SK-N-SH treated with all-trans-retinoic acid at 6 μM for 48 hours (cell line): ENCODE measurements at regions not wholly inside any gene's neighbourhood (a gene's known extent, or its start where the extent isn't known, plus 50 kb on each side); places are given as distances from the start of the nearest gene placed in this dataset.

Source experiments
- ATAC-seq: fragments of 200-7000 bp; cut with Tn5 transposase; 3 replicates; pipeline ENCODE4 v1.9.1; 2020; ENCODE audit warnings: mild to moderate bottlenecking, moderate library complexity
- ARNTL ChIP-seq: fragments of 450-650 bp; formaldehyde crosslinking; IDR thresholded peaks from 2 replicates; pipeline ENCODE4 v1.5.0; 2020; ENCODE audit warnings: low read depth, mild to moderate bottlenecking, moderate library complexity, borderline replicate concordance
- BACH2 ChIP-seq: fragments of 250-450 bp; sonication (Bioruptor Pico); IDR thresholded peaks from 2 replicates; pipeline ENCODE4 v1.9.0; 2021; ENCODE audit warnings: mild to moderate bottlenecking, borderline replicate concordance
- CREB5 ChIP-seq: fragments of 250-450 bp; sonication (Bioruptor Pico); IDR thresholded peaks from 2 replicates; pipeline ENCODE4 v1.5.1; 2020; ENCODE audit warnings: low read depth, mild to moderate bottlenecking, moderate library complexity
- CSDC2 ChIP-seq: fragments of 250-450 bp; sonication (Bioruptor Pico); IDR thresholded peaks from 2 replicates; pipeline ENCODE4 v1.5.0; 2020; ENCODE audit warnings: mild to moderate bottlenecking, moderate library complexity
- CSRNP3 ChIP-seq: fragments of 250-450 bp; sonication (Bioruptor Pico); IDR thresholded peaks from 2 replicates; pipeline ENCODE4 v1.5.1; 2021; ENCODE audit warnings: mild to moderate bottlenecking, moderate library complexity
- ESRRG ChIP-seq: fragments of 250-450 bp; sonication (Bioruptor Pico); IDR thresholded peaks from 2 replicates; pipeline ENCODE4 v1.6.1; 2021; ENCODE audit warnings: mild to moderate bottlenecking
- GLIS3 ChIP-seq: fragments of 250-450 bp; sonication (Bioruptor Pico); IDR thresholded peaks from 2 replicates; pipeline ENCODE4 v1.5.0; 2020; ENCODE audit warnings: mild to moderate bottlenecking, moderate library complexity
- ISL1 ChIP-seq: fragments of 250-450 bp; sonication (Bioruptor Pico); IDR thresholded peaks from 2 replicates; pipeline ENCODE4 v2.1.2; 2022; ENCODE audit warnings: mild to moderate bottlenecking, moderate library complexity
- OSR1 ChIP-seq: fragments of 250-450 bp; sonication (Bioruptor Pico); IDR thresholded peaks from 2 replicates; pipeline ENCODE4 v1.8.0; 2022; ENCODE audit warnings: moderate library complexity, mild to moderate bottlenecking, inconsistent platforms
- POU6F1 ChIP-seq: fragments of 250-450 bp; sonication (Bioruptor Pico); IDR thresholded peaks from 2 replicates; pipeline ENCODE4 v1.8.0; 2021; ENCODE audit warnings: low read depth, mild to moderate bottlenecking, moderate library complexity, borderline replicate concordance
- PPARA ChIP-seq: fragments of 250-450 bp; sonication (Bioruptor Pico); IDR thresholded peaks from 2 replicates; pipeline ENCODE4 v1.5.0; 2020; ENCODE audit warnings: mild to moderate bottlenecking, borderline replicate concordance
- RARB ChIP-seq: fragments of 250-450 bp; sonication (Bioruptor Pico); IDR thresholded peaks from 2 replicates; pipeline ENCODE4 v1.8.0; 2021; ENCODE audit warnings: mild to moderate bottlenecking, moderate library complexity
- SNAI2 ChIP-seq: fragments of 250-450 bp; sonication (Bioruptor Pico); IDR thresholded peaks from 2 replicates; pipeline ENCODE4 v1.5.0; 2020; ENCODE audit warnings: mild to moderate bottlenecking, moderate library complexity
- TCF4 ChIP-seq: fragments of 250-450 bp; sonication (Bioruptor Pico); IDR thresholded peaks from 2 replicates; pipeline ENCODE4 v1.8.0; 2021; ENCODE audit warnings: mild to moderate bottlenecking, moderate library complexity, borderline replicate concordance
- TOX ChIP-seq: fragments of 250-450 bp; sonication (Bioruptor Pico); IDR thresholded peaks from 2 replicates; pipeline ENCODE4 v1.8.0; 2021; ENCODE audit warnings: mild to moderate bottlenecking, moderate library complexity, borderline replicate concordance
- TSHZ2 ChIP-seq: fragments of 250-450 bp; sonication (Bioruptor Pico); IDR thresholded peaks from 2 replicates; pipeline ENCODE4 v1.5.0; 2020; ENCODE audit warnings: mild to moderate bottlenecking, moderate library complexity
- ZFP3 ChIP-seq: fragments of 250-450 bp; sonication (Bioruptor Pico); IDR thresholded peaks from 2 replicates; pipeline ENCODE4 v1.5.0; 2020; ENCODE audit warnings: mild to moderate bottlenecking, moderate library complexity
- ZFP30 ChIP-seq: fragments of 450-650 bp; formaldehyde crosslinking; IDR thresholded peaks from 2 replicates; pipeline ENCODE4 v1.5.0; 2022; ENCODE audit warnings: mild to moderate bottlenecking, moderate library complexity
- ZNF565 ChIP-seq: fragments of 450-650 bp; formaldehyde crosslinking; conservative IDR thresholded peaks from 2 replicates; pipeline ENCODE4 v1.5.0; 2020; ENCODE audit warnings: low read depth, mild to moderate bottlenecking, moderate library complexity
- ZNF70 ChIP-seq: fragments of 450-650 bp; formaldehyde crosslinking; IDR thresholded peaks from 2 replicates; pipeline ENCODE4 v1.5.0; 2020; ENCODE audit warnings: mild to moderate bottlenecking, moderate library complexity
- ZNF8 ChIP-seq: fragments of 450-650 bp; formaldehyde crosslinking; IDR thresholded peaks from 2 replicates; pipeline ENCODE4 v1.5.0; 2020; ENCODE audit warnings: mild to moderate bottlenecking, moderate library complexity

- TF ChIP-seq TSHZ2 (CRISPR knock-in tag) (no peak), CREB5 (CRISPR knock-in tag) (no peak), ISL1 (CRISPR knock-in tag) (no peak), BACH2 (CRISPR knock-in tag) (no peak), POU6F1 (CRISPR knock-in tag) (no peak), OSR1 (CRISPR knock-in tag) (no peak), CSDC2 (CRISPR knock-in tag) (no peak), TOX (CRISPR knock-in tag) (no peak), ESRRG (CRISPR knock-in tag) (no peak), ZNF70 (CRISPR knock-in tag) (no peak), TCF4 (CRISPR knock-in tag) (no peak)
- no peak for ATAC-seq
Measured at GRCh38 chr6:10269814-10270472, 144.9 kb downstream of the TFAP2A start.

GRCh38 chr6:10268611-10269310 is 146.1 kb downstream of the TFAP2A start:
- no peak for TF ChIP-seq SNAI2 (CRISPR knock-in tag)
- no peak for TF ChIP-seq POU6F1 (CRISPR knock-in tag)
- TF ChIP-seq, all 23 proteins: peak for 0
- ATAC-seq, result no peak

- TF ChIP-seq SNAI2 (CRISPR knock-in tag) (no peak), GLIS3 (CRISPR knock-in tag) (no peak), ZFP3 (no peak), CREB5 (CRISPR knock-in tag) (no peak), ZNF565 (CRISPR knock-in tag) (no peak), ESRRG (CRISPR knock-in tag) (no peak), ARNTL (CRISPR knock-in tag) (no peak), POU6F1 (CRISPR knock-in tag) (no peak), ZNF8 (CRISPR knock-in tag) (no peak), BACH2 (CRISPR knock-in tag) (no peak), ZFP30 (no peak), RARB (no peak), TCF4 (CRISPR knock-in tag) (no peak), CSRNP3 (no peak), PPARA (CRISPR knock-in tag) (no peak)
- no peak for ATAC-seq
Measured at GRCh38 chr6:10268111-10268510, 146.8 kb downstream of the TFAP2A start.
